Endothelial cell of umbilical vein (primary cell): ENCODE measurements at regions not wholly inside any gene's neighbourhood (a gene's known extent, or its start where the extent isn't known, plus 50 kb on each side); places are given as distances from the start of the nearest gene placed in this dataset.

ENCODE experiments used
- EZH2 ChIP-seq: IDR thresholded peaks from 2 replicates; pipeline ENCODE4 v1.6.1; 2012; ENCODE audit warnings: borderline replicate concordance, low read depth, mild to moderate bottlenecking, moderate library complexity, low read length, inconsistent platforms; ENCODE audit not compliant: severe bottlenecking
- FOS ChIP-seq: IDR thresholded peaks from 2 replicates; pipeline ENCODE4 v1.6.1; 2011; ENCODE audit warnings: mild to moderate bottlenecking, low read length, moderate library complexity, borderline replicate concordance; ENCODE audit not compliant: insufficient read depth
- GATA2 ChIP-seq: IDR thresholded peaks from 2 replicates; pipeline ENCODE4 v1.7.0; 2011; ENCODE audit warnings: low read depth, mild to moderate bottlenecking, moderate library complexity, mixed read lengths, low read length; ENCODE audit not compliant: insufficient read length, insufficient read depth
- JUN ChIP-seq: IDR thresholded peaks from 2 replicates; pipeline ENCODE4 v1.6.1; 2011; ENCODE audit warnings: borderline replicate concordance, low read depth; ENCODE audit not compliant: insufficient read length, insufficient read depth
- MAX ChIP-seq: IDR thresholded peaks from 2 replicates; pipeline ENCODE4 v1.6.1; 2011; ENCODE audit not compliant: insufficient read depth, insufficient read length
- MYC ChIP-seq: IDR thresholded peaks from one replicate; pipeline ENCODE4 v1.6.1; 2011; ENCODE audit warnings: mild to moderate bottlenecking, low read depth, low read length
- POLR2A ChIP-seq: IDR thresholded peaks from 2 replicates; pipeline ENCODE4 v1.6.1; 2012; ENCODE audit warnings: low read depth, mild to moderate bottlenecking, control low read depth, low read length
- POLR2AphosphoS5 ChIP-seq: IDR thresholded peaks from 2 replicates; pipeline ENCODE4 v1.6.1; 2012; ENCODE audit warnings: low read depth, mild to moderate bottlenecking, control low read depth, low read length, moderate library complexity; ENCODE audit not compliant: insufficient read depth
- TF ChIP-seq, protein P1 (sequence below), 2 donors: IDR thresholded peaks; 1 replicate in 1 of 2; 2 replicates in 1 of 2; pipeline ENCODE4 v1.5.1; 2011; ENCODE audit warnings: low read length in 2 of 2, mild to moderate bottlenecking in 2 of 2, moderate library complexity in 2 of 2, control low read depth in 1 of 2, inconsistent platforms in 1 of 2, low read depth in 1 of 2; ENCODE audit not compliant: insufficient read depth in 1 of 2; ENCODE audit errors: extremely low read depth in 1 of 2

GRCh38 chr2:126115975-126116374 lies 540.0 kb upstream of the GYPC start:
- TF ChIP-seq, protein P1, sequence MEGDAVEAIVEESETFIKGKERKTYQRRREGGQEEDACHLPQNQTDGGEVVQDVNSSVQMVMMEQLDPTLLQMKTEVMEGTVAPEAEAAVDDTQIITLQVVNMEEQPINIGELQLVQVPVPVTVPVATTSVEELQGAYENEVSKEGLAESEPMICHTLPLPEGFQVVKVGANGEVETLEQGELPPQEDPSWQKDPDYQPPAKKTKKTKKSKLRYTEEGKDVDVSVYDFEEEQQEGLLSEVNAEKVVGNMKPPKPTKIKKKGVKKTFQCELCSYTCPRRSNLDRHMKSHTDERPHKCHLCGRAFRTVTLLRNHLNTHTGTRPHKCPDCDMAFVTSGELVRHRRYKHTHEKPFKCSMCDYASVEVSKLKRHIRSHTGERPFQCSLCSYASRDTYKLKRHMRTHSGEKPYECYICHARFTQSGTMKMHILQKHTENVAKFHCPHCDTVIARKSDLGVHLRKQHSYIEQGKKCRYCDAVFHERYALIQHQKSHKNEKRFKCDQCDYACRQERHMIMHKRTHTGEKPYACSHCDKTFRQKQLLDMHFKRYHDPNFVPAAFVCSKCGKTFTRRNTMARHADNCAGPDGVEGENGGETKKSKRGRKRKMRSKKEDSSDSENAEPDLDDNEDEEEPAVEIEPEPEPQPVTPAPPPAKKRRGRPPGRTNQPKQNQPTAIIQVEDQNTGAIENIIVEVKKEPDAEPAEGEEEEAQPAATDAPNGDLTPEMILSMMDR (IDR thresholded peaks at IDR 0.05; ENCODE audit: extremely low read depth in 1 of 2, insufficient read depth in 1 of 2, low read depth in 1 of 2, low read length in 2 of 2): no peak
- no peak for TF ChIP-seq POLR2A
- TF ChIP-seq JUN: no peak
- TF ChIP-seq POLR2AphosphoS5: no peak
- no peak for TF ChIP-seq MAX
- TF ChIP-seq EZH2: no peak
- TF ChIP-seq GATA2: no peak
- no peak for TF ChIP-seq MYC
- TF ChIP-seq FOS: no peak
